Heart right ventricle (tissue), 16 donors: ENCODE measurements at regions not wholly inside any gene's neighbourhood (a gene's known extent, or its start where the extent isn't known, plus 50 kb on each side); places are given as distances from the start of the nearest gene placed in this dataset.

Experiments
- ATAC-seq, 8 donors: fragments of 200-7000 bp; cut with Tn5 transposase; one replicate each; pipeline ENCODE4 v1.9.1; 2020; ENCODE audit warnings: mild to moderate bottlenecking in 8 of 8, moderate library complexity in 8 of 8, moderate number of reproducible peaks in 1 of 8
- DNase-seq, 2 donors: peaks; one replicate each; pipeline ENCODE4 v3.0.0-alpha.2; 2020
- H3K27ac ChIP-seq, 10 donors: fragments of 200-600 bp; sonication (generic) in 2 of 10; one replicate each; pipeline versions ENCODE4 v1.5.0 to v1.8.0; 2020 to 2022; ENCODE audit warnings: mild to moderate bottlenecking in 3 of 10
- H3K27me3 ChIP-seq, 7 donors: fragments of 200-600 bp; one replicate each; pipeline ENCODE4 v1.8.0; 2021 to 2022; ENCODE audit warnings: mild to moderate bottlenecking in 2 of 7
- H3K36me3 ChIP-seq, 9 donors: fragments of 200-600 bp; sonication (generic) in 1 of 9; one replicate each; pipeline versions ENCODE4 v1.5.0 to v1.8.0; 2020 to 2022; ENCODE audit warnings: mild to moderate bottlenecking in 2 of 9
- H3K4me1 ChIP-seq, 9 donors: fragments of 200-600 bp; sonication (generic) in 1 of 9; one replicate each; pipeline versions ENCODE4 v1.5.0 to v1.8.0; 2020 to 2022; ENCODE audit warnings: mild to moderate bottlenecking in 4 of 9
- H3K4me3 ChIP-seq, 10 donors: fragments of 200-600 bp; sonication (generic) in 2 of 10; one replicate each; pipeline versions ENCODE4 v1.5.0 to v1.8.0; 2020 to 2022; ENCODE audit warnings: mild to moderate bottlenecking in 7 of 10, moderate library complexity in 2 of 10
- H3K9me3 ChIP-seq, 11 donors: fragments of 200-600 bp in 10 of 11; sonication (generic) in 2 of 11; one replicate each; pipeline versions ENCODE4 v1.5.0 to v1.8.0; 2013 to 2022; ENCODE audit warnings: mild to moderate bottlenecking in 2 of 11, control low read depth in 1 of 11, moderate library complexity in 1 of 11
- CTCF ChIP-seq, 9 donors: fragments of 200-600 bp; sonication (generic) in 2 of 9; IDR thresholded peaks; one replicate each; pipeline versions ENCODE4 v1.5.0 to v1.8.0; 2021 to 2022; ENCODE audit warnings: antibody characterized with exemption in 9 of 9, mild to moderate bottlenecking in 5 of 9, moderate library complexity in 1 of 9
- WGBS, 2 donors: extraction: QIAGEN DNeasy Blood & Tissue Kit; methylation state at CpG; one replicate each; pipeline ENCODE4 v1.1.7; 2013; ENCODE audit warnings: inconsistent platforms in 1 of 2; 5-methylcytosine and 5-hydroxymethylcytosine counted together
- intact Hi-C, 10 donors: fragments of 100-400 bp; cut with DNase I; formaldehyde crosslinking; loops; one replicate each; pipeline versions ENCODE4 v1.11.1 to v1.14.2; 2022
- donor health status: Arrhythmogenic right ventricular cardiomyopathy.
- donor health status: ischemic (EF 13 %, LVEDD 7.1; RV severe dilation, severe dysfunction).
- donor health status: healthy with polysubstance abuse.
- donor health status: DM: no; HTN: yes; CAD: no.
- donor health status: DM: no; HTN: no; CAD: no.
- donor health status: ischemic (EF 25% LVEDD 6.9; RV normal size, moderate dysfunction).
- donor health status: ischemic (EF 25% LVEDD 5.7; RV mildly dilated, moderate dysfunction).
- donor health status: healthy.
- donor health status: DM: yes; HTN: yes; CAD: no.
- donor health status: Ischemic cardiomyopathy.
- donor health status: ischemic (EF 35%, LVEDD 5.7; RV mildly dilated, moderate dysfunction).
- donor health status: nonischemic (EF 11% LVEDD 7.7; RV severe dilation, severe dysfunction).
- donor health status: DM: yes; HTN: yes; CAD: no.
- donor health status: PGD.
- donor health status: ischemic (EF 29% LVEDD 5.4; RV normal size, mild dysfunction).
- donor health status: nonischemic (EF 23%, LVEDD 6.1; RV moderate dilation, normal function).

GRCh38 chr2:105573910-105574655 is 170.6 kb upstream of the NCK2 start:
- intact Hi-C loops: loop anchor here in 7 of 10 donors (10.0 kb wide), 7 partner anchors 161 to 511 kb away; partner anchors contain the start of gene NCK2 (in 2 of the 7)
- peaks cover 0 to 12% (median 0%) of the 10 kb centered on the region in 7 donors for H3K27me3 ChIP-seq
- H3K9me3 ChIP-seq: no peaks in the 10 kb centered on the region
- DNase-seq (no peak), ATAC-seq (no peak)
- peaks cover 4 to 31% (median 12%) of the 10 kb centered on the region in 9 donors for H3K4me1 ChIP-seq
- no peak for TF ChIP-seq CTCF (IDR thresholded peaks at IDR 0.05)
- H3K27ac ChIP-seq: peak overlapping the region in 1 of 10 donors; percentile 26
- no peaks in the 10 kb centered on the region for H3K36me3 ChIP-seq
- no peak overlapping the region for H3K4me3 ChIP-seq
- WGBS, 2 donors: 70% methylated on average over 8 of the region's 8 CpGs

GRCh38 chr2:105573490-105573889 is 171.2 kb upstream of the NCK2 start:
- no peak for TF ChIP-seq CTCF (IDR thresholded peaks at IDR 0.05)
- H3K27me3 ChIP-seq: peaks cover 0 to 12% (median 0%) of the 10 kb centered on the region in 7 donors
- ATAC-seq: no peak

GRCh38 chr2:105571445-105571987 is 172.7 kb upstream of the FHL2 start:
- Histone ChIP-seq H3K9me3 (no peaks in the 10 kb centered on the region), H3K27me3 (peaks cover 0 to 20% (median 8%) of the 10 kb centered on the region in 7 donors), H3K36me3 (no peaks in the 10 kb centered on the region), H3K27ac (peak overlapping the region in 2 of 10 donors; percentile 41 to 47), H3K4me3 (no peak overlapping the region), H3K4me1 (peaks cover 1 to 25% (median 10%) of the 10 kb centered on the region in 9 donors)
- 70 to 79% methylated on average over 9 of the region's 9 CpGs for WGBS, 2 donors
- intact Hi-C loops: loop anchor here in 7 of 10 donors (10.0 kb wide), 7 partner anchors 163 to 513 kb away; partner anchors contain the start of gene NCK2 (in 2 of the 7)
- ATAC-seq (peak in 2 of 8 donors; percentile 36 to 47), DNase-seq (peak in 1 of 2 donors; percentile 46)
- TF ChIP-seq CTCF (IDR thresholded peaks at IDR 0.05): no peak

More at GRCh38 chr2:105573490-105573889, 171.2 kb upstream of the NCK2 start:
- intact Hi-C loops: loop anchor here in 7 of 10 donors (10.0 kb wide), 7 partner anchors 161 to 511 kb away; partner anchors contain the start of gene NCK2 (in 2 of the 7)
- H3K4me3 ChIP-seq: no peak overlapping the region
- DNase-seq: no peak
- no peaks in the 10 kb centered on the region for H3K9me3 ChIP-seq
- WGBS, 2 donors: 69 to 73% methylated on average over 5 of the region's 5 CpGs
- no peaks in the 10 kb centered on the region for H3K36me3 ChIP-seq
- H3K27ac ChIP-seq: peak overlapping the region in 1 of 10 donors; percentile 26
- peaks cover 4 to 31% (median 12%) of the 10 kb centered on the region in 9 donors for H3K4me1 ChIP-seq

- no peaks in the 10 kb centered on the region for H3K36me3 ChIP-seq
- WGBS, 2 donors: 93 to 96% methylated on average over 4 of the region's 4 CpGs
- ATAC-seq (no peak), DNase-seq (no peak)
- peaks cover 0 to 17% (median 7%) of the 10 kb centered on the region in 9 donors for H3K4me1 ChIP-seq
- TF ChIP-seq CTCF (IDR thresholded peaks at IDR 0.05): no peak
- intact Hi-C loops: loop anchor here in 7 of 10 donors (10.0 kb wide), 7 partner anchors 164 to 514 kb away; partner anchors contain the start of gene NCK2 (in 2 of the 7)
- H3K9me3 ChIP-seq: no peaks in the 10 kb centered on the region
- no peak overlapping the region for H3K27ac ChIP-seq
- H3K27me3 ChIP-seq: peaks cover 0 to 17% (median 8%) of the 10 kb centered on the region in 7 donors
- no peak overlapping the region for H3K4me3 ChIP-seq
Observed at GRCh38 chr2:105570757-105571156, 171.9 kb upstream of the FHL2 start.
